Prostate gland (tissue), 2 donors: ENCODE measurements at regions not wholly inside any gene's neighbourhood (a gene's known extent, or its start where the extent isn't known, plus 50 kb on each side); places are given as distances from the start of the nearest gene placed in this dataset.

Experiments
- POLR2A ChIP-seq: fragments of 450-650 bp; IDR thresholded peaks from one replicate; pipeline ENCODE4 v1.6.1; 2016; ENCODE audit warnings: antibody characterized with exemption, mild to moderate bottlenecking
- POLR2AphosphoS5 ChIP-seq: sonication (generic); formaldehyde crosslinking; IDR thresholded peaks from one replicate; pipeline ENCODE4 v1.6.1; 2017; ENCODE audit warnings: antibody characterized with exemption
- TF ChIP-seq, protein P1 (sequence below), 4 experiments: fragments of 200-600 bp in 2 of 4; fragments of 450-650 bp in 2 of 4; sonication (generic) in 2 of 4; IDR thresholded peaks; 1 replicate in 3 of 4; 2 replicates in 1 of 4; pipeline ENCODE4 v1.5.1; 2016 to 2019; ENCODE audit warnings: antibody characterized with exemption in 4 of 4, mild to moderate bottlenecking in 2 of 4, moderate library complexity in 2 of 4

GRCh38 chr12:84150201-84150600, 762.4 kb downstream of the SLC6A15 start:
- TF ChIP-seq, protein P1, sequence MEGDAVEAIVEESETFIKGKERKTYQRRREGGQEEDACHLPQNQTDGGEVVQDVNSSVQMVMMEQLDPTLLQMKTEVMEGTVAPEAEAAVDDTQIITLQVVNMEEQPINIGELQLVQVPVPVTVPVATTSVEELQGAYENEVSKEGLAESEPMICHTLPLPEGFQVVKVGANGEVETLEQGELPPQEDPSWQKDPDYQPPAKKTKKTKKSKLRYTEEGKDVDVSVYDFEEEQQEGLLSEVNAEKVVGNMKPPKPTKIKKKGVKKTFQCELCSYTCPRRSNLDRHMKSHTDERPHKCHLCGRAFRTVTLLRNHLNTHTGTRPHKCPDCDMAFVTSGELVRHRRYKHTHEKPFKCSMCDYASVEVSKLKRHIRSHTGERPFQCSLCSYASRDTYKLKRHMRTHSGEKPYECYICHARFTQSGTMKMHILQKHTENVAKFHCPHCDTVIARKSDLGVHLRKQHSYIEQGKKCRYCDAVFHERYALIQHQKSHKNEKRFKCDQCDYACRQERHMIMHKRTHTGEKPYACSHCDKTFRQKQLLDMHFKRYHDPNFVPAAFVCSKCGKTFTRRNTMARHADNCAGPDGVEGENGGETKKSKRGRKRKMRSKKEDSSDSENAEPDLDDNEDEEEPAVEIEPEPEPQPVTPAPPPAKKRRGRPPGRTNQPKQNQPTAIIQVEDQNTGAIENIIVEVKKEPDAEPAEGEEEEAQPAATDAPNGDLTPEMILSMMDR (IDR thresholded peaks at IDR 0.05) = no peak
- TF ChIP-seq POLR2AphosphoS5 (no peak), POLR2A (no peak)
